ENCODE measurements at regions not wholly inside any gene's neighbourhood (a gene's known extent, or its start where the extent isn't known, plus 50 kb on each side); places are given as distances from the start of the nearest gene placed in this dataset.

GRCh38 chr15:39350785-39351184 lies 230.1 kb upstream of the THBS1 start:
- no peak for DNase-seq (ENCODE audit: low spot score)

- no peak for DNase-seq (ENCODE audit: low spot score)
Observed at GRCh38 chr15:39354189-39354588, 226.7 kb upstream of the THBS1 start.

GRCh38 chr15:39357480-39358268 lies 223.2 kb upstream of the THBS1 start:
- DNase-seq (ENCODE audit: low spot score): no peak

GRCh38 chr15:39358441-39359041 lies 222.3 kb upstream of the THBS1 start:
- DNase-seq (ENCODE audit: low spot score): no peak

GRCh38 chr15:39359771-39360170 lies 221.1 kb upstream of the THBS1 start:
- no peak for DNase-seq (ENCODE audit: low spot score)

GRCh38 chr15:39360452-39360851 lies 220.4 kb upstream of the THBS1 start:
- no peak for DNase-seq (ENCODE audit: low spot score)

GRCh38 chr15:39361497-39361896 lies 219.4 kb upstream of the THBS1 start:
- no peak for DNase-seq (ENCODE audit: low spot score)

GRCh38 chr15:39362821-39363561 lies 217.9 kb upstream of the THBS1 start:
- peak; percentile 34 for DNase-seq (ENCODE audit: low spot score)

GRCh38 chr15:39363761-39364586 lies 216.9 kb upstream of the THBS1 start:
- DNase-seq (ENCODE audit: low spot score): peak; percentile 46

GRCh38 chr15:39364721-39365120 lies 216.2 kb upstream of the THBS1 start:
- DNase-seq (ENCODE audit: low spot score): no peak

GRCh38 chr15:39365161-39365560 lies 215.7 kb upstream of the THBS1 start:
- peak; percentile 34 for DNase-seq (ENCODE audit: low spot score)

GRCh38 chr15:39365873-39366272 lies 215.0 kb upstream of the THBS1 start:
- DNase-seq (ENCODE audit: low spot score): no peak

- DNase-seq (ENCODE audit: low spot score): peak; percentile 31
Observed at GRCh38 chr15:39367596-39367995, 213.3 kb upstream of the THBS1 start.

GRCh38 chr15:39369768-39370167 lies 211.1 kb upstream of the THBS1 start:
- DNase-seq (ENCODE audit: low spot score): no peak

- DNase-seq (ENCODE audit: low spot score): no peak
Observed at GRCh38 chr15:39376371-39376909, 204.4 kb upstream of the THBS1 start.

GRCh38 chr15:39381517-39381916 lies 199.4 kb upstream of the THBS1 start:
- DNase-seq (ENCODE audit: low spot score): no peak

- DNase-seq (ENCODE audit: low spot score): no peak
Observed at GRCh38 chr15:39388118-39388517, 192.8 kb upstream of the THBS1 start.

GRCh38 chr15:39391230-39391629 lies 189.6 kb upstream of the THBS1 start:
- no peak for DNase-seq (ENCODE audit: low spot score)

GRCh38 chr15:39392469-39393047 lies 188.3 kb upstream of the THBS1 start:
- no peak for DNase-seq (ENCODE audit: low spot score)

- DNase-seq (ENCODE audit: low spot score): no peak
Observed at GRCh38 chr15:39393575-39394335, 187.1 kb upstream of the THBS1 start.

GRCh38 chr15:39394496-39394895 lies 186.4 kb upstream of the THBS1 start:
- DNase-seq (ENCODE audit: low spot score): no peak
